Duodenal mucosa (tissue), 2 donors: ENCODE measurements at regions not wholly inside any gene's neighbourhood (a gene's known extent, or its start where the extent isn't known, plus 50 kb on each side); places are given as distances from the start of the nearest gene placed in this dataset.

Source experiments
- H3K27ac ChIP-seq: one replicate; pipeline ENCODE4 v1.7.0; 2013; ENCODE audit warnings: low read depth, low read length
- H3K27me3 ChIP-seq, 2 donors: one replicate each; pipeline ENCODE4 v1.7.0; 2013; ENCODE audit warnings: low read length in 2 of 2, control low read depth in 1 of 2; ENCODE audit not compliant: insufficient read depth in 2 of 2, control insufficient read depth in 1 of 2
- H3K36me3 ChIP-seq, 2 donors: one replicate each; pipeline ENCODE4 v1.7.0; 2013; ENCODE audit warnings: low read length in 2 of 2, control low read depth in 1 of 2; ENCODE audit not compliant: insufficient read depth in 2 of 2, control insufficient read depth in 1 of 2
- H3K4me1 ChIP-seq, 2 donors: one replicate each; pipeline ENCODE4 v1.7.0; 2013; ENCODE audit warnings: low read length in 2 of 2, control low read depth in 1 of 2; ENCODE audit not compliant: insufficient read depth in 2 of 2, control insufficient read depth in 1 of 2
- H3K4me3 ChIP-seq, 2 donors: one replicate each; pipeline ENCODE4 v1.7.0; 2013; ENCODE audit warnings: low read length in 2 of 2, low read depth in 1 of 2
- H3K9ac ChIP-seq, 2 donors: one replicate each; pipeline ENCODE4 v1.7.0; 2013; ENCODE audit warnings: low read length in 2 of 2, low read depth in 1 of 2
- H3K9me3 ChIP-seq, 2 donors: one replicate each; pipeline ENCODE4 v1.7.0; 2013; ENCODE audit warnings: low read length in 2 of 2, control low read depth in 1 of 2; ENCODE audit not compliant: control insufficient read depth in 1 of 2

GRCh38 chr13:61477619-61478018, 62.0 kb upstream of the PCDH20 start:
- H3K27ac ChIP-seq = no peak overlapping the region
- no peaks in the 10 kb centered on the region for H3K36me3 ChIP-seq
- no peaks in the 10 kb centered on the region for H3K27me3 ChIP-seq
- no peak overlapping the region for H3K9ac ChIP-seq
- no peak overlapping the region for H3K4me3 ChIP-seq
- no peaks in the 10 kb centered on the region for H3K4me1 ChIP-seq
- H3K9me3 ChIP-seq = peaks cover 0 to 1% of the 10 kb centered on the region in 2 donors

GRCh38 chr13:61470786-61471185, 55.1 kb upstream of the PCDH20 start:
- Histone ChIP-seq H3K27ac (no peak overlapping the region), H3K9me3 (no peaks in the 10 kb centered on the region), H3K4me1 (no peaks in the 10 kb centered on the region)

GRCh38 chr13:61466280-61466679, 50.6 kb upstream of the PCDH20 start:
- Histone ChIP-seq H3K4me1 (no peaks in the 10 kb centered on the region), H3K9me3 (no peaks in the 10 kb centered on the region), H3K27ac (no peak overlapping the region), H3K9ac (no peak overlapping the region), H3K4me3 (no peak overlapping the region), H3K36me3 (no peaks in the 10 kb centered on the region), H3K27me3 (no peaks in the 10 kb centered on the region)

More at GRCh38 chr13:61470786-61471185, 55.1 kb upstream of the PCDH20 start:
- H3K9ac ChIP-seq = no peak overlapping the region
- H3K4me3 ChIP-seq = no peak overlapping the region
- H3K27me3 ChIP-seq = no peaks in the 10 kb centered on the region
- no peaks in the 10 kb centered on the region for H3K36me3 ChIP-seq
